Mucosa of gallbladder (tissue), 1 donor: ENCODE measurements at regions not wholly inside any gene's neighbourhood (a gene's known extent, or its start where the extent isn't known, plus 50 kb on each side); places are given as distances from the start of the nearest gene placed in this dataset.
"Not testable (repeated sequence)": the region's sequence is repeated elsewhere in the genome, so short reads cannot be mapped to it uniquely, and the experiment has no call there.

ENCODE experiments used
- DNase-seq: peaks from one replicate; pipeline ENCODE4 v3.0.0-alpha.2; 2020; ENCODE audit warnings: low spot score
- donor health status: DM: no; HTN: no; CAD: no.

- DNase-seq: no peak
Observed at GRCh38 chr6:140193269-140193668, 818.8 kb upstream of the CITED2 start.

- DNase-seq: no peak
Observed at GRCh38 chr6:140192018-140192417, 817.6 kb upstream of the CITED2 start.

GRCh38 chr6:140189263-140189662, 814.8 kb upstream of the CITED2 start:
- DNase-seq: not testable (repeated sequence)

GRCh38 chr6:140185991-140186390, 811.5 kb upstream of the CITED2 start:
- no peak for DNase-seq

GRCh38 chr6:140183881-140184280, 809.4 kb upstream of the CITED2 start:
- no peak for DNase-seq

GRCh38 chr6:140182821-140183220, 808.4 kb upstream of the CITED2 start:
- no peak for DNase-seq

GRCh38 chr6:140181876-140182275, 807.4 kb upstream of the CITED2 start:
- DNase-seq: no peak

- no peak for DNase-seq
Observed at GRCh38 chr6:140180306-140180705, 805.9 kb upstream of the CITED2 start.

- no peak for DNase-seq
Observed at GRCh38 chr6:140178935-140179334, 804.5 kb upstream of the CITED2 start.

- DNase-seq: no peak
Observed at GRCh38 chr6:140178520-140178919, 804.1 kb upstream of the CITED2 start.

GRCh38 chr6:140176306-140176705, 801.9 kb upstream of the CITED2 start:
- DNase-seq: no peak

- DNase-seq: no peak
Observed at GRCh38 chr6:140175486-140175885, 801.0 kb upstream of the CITED2 start.

GRCh38 chr6:140174524-140174923, 800.1 kb upstream of the CITED2 start:
- DNase-seq: no peak

- DNase-seq: no peak
Observed at GRCh38 chr6:140168365-140168764, 793.9 kb upstream of the CITED2 start.

- DNase-seq: no peak
Observed at GRCh38 chr6:140160909-140161308, 786.5 kb upstream of the CITED2 start.

- DNase-seq: no peak
Observed at GRCh38 chr6:140160494-140160893, 786.0 kb upstream of the CITED2 start.

- DNase-seq: no peak
Observed at GRCh38 chr6:140156131-140156530, 781.7 kb upstream of the CITED2 start.

- no peak for DNase-seq
Observed at GRCh38 chr6:140155451-140156126, 781.1 kb upstream of the CITED2 start.

- DNase-seq: no peak
Observed at GRCh38 chr6:140153703-140154102, 779.3 kb upstream of the CITED2 start.

GRCh38 chr6:140147825-140148814, 773.7 kb upstream of the CITED2 start:
- not testable (repeated sequence) for DNase-seq

GRCh38 chr6:140140891-140141290, 766.4 kb upstream of the CITED2 start:
- DNase-seq: no peak

GRCh38 chr6:140138311-140139010, 764.0 kb upstream of the CITED2 start:
- DNase-seq: no peak
